ENCODE measurements at regions not wholly inside any gene's neighbourhood (a gene's known extent, or its start where the extent isn't known, plus 50 kb on each side); places are given as distances from the start of the nearest gene placed in this dataset.
A peak's percentile ranks its signal among the peaks of the same experiment; 100 is the strongest.

DNA sequence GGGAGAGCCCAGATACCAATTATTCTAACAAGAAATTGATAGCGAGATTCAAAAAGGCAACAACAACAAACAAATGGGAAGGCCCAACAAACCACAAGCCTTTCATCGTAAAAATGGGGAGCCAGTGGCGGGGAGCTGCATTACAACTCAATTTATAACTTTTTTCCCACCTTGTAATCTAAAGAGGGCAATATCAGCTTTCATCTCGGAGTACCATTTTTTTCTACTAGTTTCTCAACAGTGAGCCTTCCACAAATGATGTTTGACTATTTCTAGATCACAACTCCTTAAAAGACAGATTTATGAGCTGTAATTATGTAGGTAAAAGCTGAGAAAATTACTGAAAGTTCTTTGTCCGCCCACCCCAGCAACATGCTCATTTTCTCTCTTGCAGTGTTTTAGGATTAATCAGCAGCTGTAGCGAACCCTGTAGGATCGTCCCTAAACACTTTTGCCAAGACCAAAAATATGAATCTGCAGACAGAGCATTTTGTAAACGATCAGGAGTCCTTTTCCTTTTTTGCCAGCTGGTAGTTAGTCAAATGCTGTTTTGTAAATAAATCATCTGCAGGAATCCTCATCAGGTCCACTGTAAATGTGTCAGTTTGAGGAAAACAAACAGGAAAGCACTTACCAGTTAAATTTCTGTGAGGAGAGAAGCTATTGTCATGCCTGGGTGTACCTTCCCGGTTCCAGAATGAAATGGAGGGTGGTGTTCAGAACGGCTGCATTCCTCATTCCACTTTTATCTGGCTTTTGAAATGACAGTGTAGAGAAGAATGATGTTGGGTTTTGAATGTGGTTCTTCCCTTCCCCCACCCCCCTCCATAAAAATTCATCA, 53.2 kb downstream of the EEF1B2 start:
- peak; percentile 86 for DNase-seq

DNA sequence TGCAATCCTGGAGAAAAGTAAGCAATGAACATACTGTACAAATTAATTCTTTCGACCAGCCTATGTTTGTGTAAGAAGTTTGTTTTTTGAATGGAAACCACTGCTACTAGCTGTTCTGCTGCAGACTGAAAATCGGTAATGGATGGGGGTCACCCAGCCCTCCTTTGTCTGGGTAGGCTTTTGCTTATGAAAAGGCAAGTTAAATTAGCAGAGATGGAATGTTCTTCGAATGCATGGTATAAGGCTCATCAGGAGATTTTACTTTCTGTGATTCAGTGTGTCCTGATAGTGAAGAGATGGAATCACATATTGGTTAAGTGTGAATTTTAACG, 53.8 kb downstream of the EEF1B2 start:
- no peak for DNase-seq

DNA sequence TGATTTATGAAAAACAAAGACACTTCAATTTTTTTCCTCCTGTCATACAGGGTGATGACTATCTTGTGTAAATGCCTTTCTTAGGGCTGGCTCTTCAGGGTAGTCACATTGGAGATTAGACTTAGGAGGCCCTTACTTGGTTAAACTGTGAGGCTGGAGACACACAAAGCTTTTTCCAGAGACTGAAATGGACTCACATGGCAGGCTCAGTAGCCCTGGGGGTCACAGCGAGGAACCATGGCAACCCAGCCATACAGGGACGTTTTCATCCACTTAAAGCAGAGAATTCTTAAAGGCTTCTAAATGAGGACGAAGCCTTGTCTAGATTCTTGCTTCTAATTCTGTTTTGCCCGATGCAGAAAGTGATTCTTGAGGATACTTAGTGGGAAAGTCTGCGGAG, 57.3 kb upstream of the ZDBF2 start:
- DNase-seq, result no peak

DNA sequence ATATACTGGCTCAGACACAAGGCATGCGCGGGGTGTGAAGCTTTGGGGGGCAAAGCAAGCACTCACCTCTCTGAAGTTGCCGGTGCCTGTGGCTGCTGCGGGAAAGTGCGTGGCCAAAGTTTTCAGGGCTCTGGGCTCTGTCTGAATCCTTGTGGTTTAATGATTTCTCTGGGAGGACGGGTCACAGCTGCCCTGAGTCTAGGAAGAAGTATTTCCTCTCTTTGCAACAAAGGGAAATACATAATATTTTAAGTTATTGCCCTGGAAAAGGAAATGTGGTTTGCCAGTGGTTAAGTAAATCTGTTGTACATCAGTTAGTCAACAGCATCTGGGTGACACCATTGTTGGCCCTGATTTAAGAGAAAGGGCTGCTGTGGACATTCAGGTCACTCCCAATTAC, 56.7 kb upstream of the ZDBF2 start:
- DNase-seq, result peak; percentile 31

DNA sequence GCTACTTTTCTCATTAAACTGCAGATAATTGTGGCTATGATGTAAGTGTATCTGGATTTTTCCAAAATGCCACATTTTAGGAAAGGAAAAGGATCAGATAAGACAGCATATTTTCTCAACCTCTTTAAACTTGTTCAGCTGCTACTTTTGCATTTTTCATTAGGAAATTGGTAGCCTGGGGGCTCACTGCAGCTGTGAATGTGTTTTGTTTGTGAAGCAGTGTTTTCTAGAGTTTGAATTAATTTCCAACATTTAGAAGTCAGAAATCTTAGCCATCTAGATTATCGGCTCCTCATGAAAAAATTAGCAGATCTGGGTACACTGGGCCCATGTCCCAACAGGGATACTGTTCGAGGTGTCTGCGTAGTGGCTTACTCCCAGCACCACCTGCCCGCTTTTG, 56.3 kb upstream of the ZDBF2 start:
- no peak for DNase-seq

DNA sequence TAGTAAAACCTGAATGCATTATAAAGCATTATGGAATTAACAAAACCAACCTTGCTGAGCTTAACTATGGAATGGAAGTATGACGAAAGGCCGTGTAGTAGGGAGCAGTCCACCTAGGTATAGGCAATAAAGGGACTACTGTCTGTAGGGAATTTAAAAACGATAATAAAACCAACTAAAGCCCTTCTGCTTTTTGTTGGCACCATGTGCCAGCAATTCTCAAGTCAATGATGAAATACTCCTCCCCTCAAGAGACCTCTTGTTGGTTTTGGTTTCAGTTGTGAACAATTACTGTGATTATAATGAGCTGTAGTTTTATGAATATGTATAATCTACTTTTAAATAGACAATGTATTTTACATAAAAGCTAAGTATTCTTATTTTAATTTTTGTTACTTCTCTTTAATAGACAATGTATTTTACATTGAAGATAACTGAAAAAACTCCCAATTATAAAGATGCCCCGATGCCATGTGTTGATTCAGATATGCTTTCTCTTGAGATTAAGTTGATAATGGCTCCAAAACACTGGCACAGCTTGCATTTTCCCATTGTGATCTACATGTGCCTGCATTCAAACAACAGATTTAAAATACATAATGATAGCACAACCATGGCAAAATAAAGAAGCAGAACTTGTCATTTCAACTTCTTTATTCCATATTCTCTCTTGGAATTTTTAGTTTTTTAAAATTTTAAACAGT, 55.5 kb upstream of the ZDBF2 start:
- DNase-seq, result no peak

DNA sequence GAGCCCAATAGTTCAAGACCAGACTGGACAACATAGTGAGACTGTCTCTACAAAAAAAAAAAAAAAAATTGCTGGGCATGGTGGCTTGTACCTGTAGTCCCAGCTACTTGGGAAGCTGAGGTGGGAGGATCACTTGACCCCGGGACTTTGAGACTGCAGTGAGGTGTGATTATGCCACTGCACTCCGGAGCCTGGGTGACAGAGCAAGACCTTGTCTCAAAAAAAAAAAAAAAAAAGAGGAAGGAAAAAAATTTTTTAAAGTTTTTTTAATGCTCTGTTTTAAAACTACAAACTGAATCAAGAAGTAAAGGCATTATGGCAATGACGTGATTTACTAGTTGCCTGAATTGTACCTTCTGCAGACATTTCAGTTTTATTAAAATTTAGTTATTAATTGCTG, 54.5 kb upstream of the ZDBF2 start:
- DNase-seq, result no peak

DNA sequence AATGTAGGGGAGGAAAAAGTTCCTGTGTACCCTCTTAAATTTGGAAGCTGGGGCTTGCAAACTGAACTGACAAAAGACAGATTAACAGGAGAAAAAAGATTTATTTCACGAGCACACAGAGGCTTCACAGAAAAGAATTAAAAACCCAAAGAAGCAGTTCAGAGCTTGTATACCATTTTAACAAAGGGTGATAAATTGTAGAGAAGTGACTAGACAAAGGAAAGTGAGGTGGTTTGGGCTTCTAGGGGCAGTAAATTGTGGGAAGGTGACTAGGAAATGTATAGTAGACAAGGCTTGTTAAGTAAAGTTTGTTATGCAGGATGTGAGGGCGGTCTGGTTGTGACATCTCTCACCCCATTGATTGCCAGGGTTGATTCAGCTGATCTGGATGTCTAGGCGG, 53.5 kb upstream of the ZDBF2 start:
- no peak for DNase-seq

Measured in fibroblast of skin of right biceps (primary cell).